ENCODE measurements at regions not wholly inside any gene's neighbourhood (a gene's known extent, or its start where the extent isn't known, plus 50 kb on each side); places are given as distances from the start of the nearest gene placed in this dataset.

- FAIRE-seq = no peak
- ChIA-PET CTCF (interaction anchor here (1.4 kb wide), 1 partner anchor 13 kb away, joined by 4 read pairs; no protein-coding TSS in a partner anchor), POLR2A (no interaction called here)
- Histone ChIP-seq H3K4me3 (no peak overlapping the region), H3K27ac (no peak overlapping the region), H3K9me3 (no peaks in the 10 kb centered on the region), H3K4me2 (no peak overlapping the region), H3K4me1 (no peaks in the 10 kb centered on the region)
- TF ChIP-seq NR3C1 (IDR thresholded peaks at IDR 0.05) = no peak
- TF ChIP-seq REST (IDR thresholded peaks at IDR 0.05) = no peak
- no peak for TF ChIP-seq RFX5 (IDR thresholded peaks at IDR 0.05)
- no peak for TF ChIP-seq ZC3H11A (IDR thresholded peaks at IDR 0.05)
- TF ChIP-seq MAX (IDR thresholded peaks at IDR 0.05) = no peak
- no peak for TF ChIP-seq MAZ (IDR thresholded peaks at IDR 0.05; ENCODE audit: borderline replicate concordance, low read depth, low read length)
- ATAC-seq = no peak
- no peak for DNase-seq (ENCODE audit: low read depth in 1 of 2, low spot score in 1 of 2)
- WGBS (ENCODE audit: missing lambda C conversion rate) = 19% methylated on average over 3 of the region's 3 CpGs
Measured at GRCh38 chr2:67930156-67930555, 132.6 kb downstream of the C1D start.

- no peak overlapping the region for H3K27ac ChIP-seq
- 55% methylated on average over 3 of the region's 3 CpGs for WGBS (ENCODE audit: missing lambda C conversion rate)
- ChIA-PET CTCF (no interaction called here), POLR2A (no interaction called here)
- H3K4me1 ChIP-seq = no peaks in the 10 kb centered on the region
- H3K4me2 ChIP-seq = no peak overlapping the region
- H3K4me3 ChIP-seq = no peak overlapping the region
- no peaks in the 10 kb centered on the region for H3K9me3 ChIP-seq
- DNase-seq (ENCODE audit: low read depth in 1 of 2, low spot score in 1 of 2) = no peak
- ATAC-seq = no peak
- TF ChIP-seq POLR2A (IDR thresholded peaks at IDR 0.05; ENCODE audit: low read length) (no peak), FOSB (CRISPR knock-in tag; IDR thresholded peaks at IDR 0.05) (no peak), MAX (IDR thresholded peaks at IDR 0.05) (no peak), RCOR1 (IDR thresholded peaks at IDR 0.05; ENCODE audit: low read depth, low read length) (no peak), SMC3 (IDR thresholded peaks at IDR 0.05) (no peak)
- no peak for FAIRE-seq
Measured at GRCh38 chr2:67936969-67937368, 125.8 kb downstream of the C1D start.

- 15% methylated on average over 2 of the region's 2 CpGs for WGBS (ENCODE audit: missing lambda C conversion rate)
- Histone ChIP-seq H3K4me3 (no peak overlapping the region), H3K27ac (no peak overlapping the region), H3K4me1 (no peaks in the 10 kb centered on the region), H3K9me3 (0 out of 3 replicates have a peak, but pooled peaks cover 1% of the 10 kb centered on the region), H3K4me2 (no peak overlapping the region)
- ChIA-PET POLR2A (no interaction called here), CTCF (no interaction called here)
- no peak for DNase-seq (ENCODE audit: low read depth in 1 of 2, low spot score in 1 of 2)
- ATAC-seq = no peak
- no peak for TF ChIP-seq EHF (CRISPR knock-in tag; IDR thresholded peaks at IDR 0.05)
- TF ChIP-seq TFCP2L1 (CRISPR knock-in tag; IDR thresholded peaks at IDR 0.05) = no peak
- no peak for TF ChIP-seq TP53 (CRISPR knock-in tag; IDR thresholded peaks at IDR 0.05)
- no peak for TF ChIP-seq HOXB5 (CRISPR knock-in tag; IDR thresholded peaks at IDR 0.05)
- TF ChIP-seq RARB (CRISPR knock-in tag; IDR thresholded peaks at IDR 0.05) = no peak
- TF ChIP-seq JUN (IDR thresholded peaks at IDR 0.05) = no peak
- no peak for TF ChIP-seq REST (IDR thresholded peaks at IDR 0.05)
- no peak for TF ChIP-seq MAFK (IDR thresholded peaks at IDR 0.05; ENCODE audit: partially characterized antibody)
- no peak for TF ChIP-seq PBX3 (IDR thresholded peaks at IDR 0.05)
- no peak for TF ChIP-seq USF2 (IDR thresholded peaks at IDR 0.05)
- no peak for TF ChIP-seq BHLHE40 (IDR thresholded peaks at IDR 0.05; ENCODE audit: low read depth, low read length)
- FAIRE-seq = no peak
Measured at GRCh38 chr2:67938053-67938452, 124.8 kb downstream of the C1D start.
